Neural cell (in vitro differentiated cells): ENCODE measurements at regions not wholly inside any gene's neighbourhood (a gene's known extent, or its start where the extent isn't known, plus 50 kb on each side); places are given as distances from the start of the nearest gene placed in this dataset.

ENCODE experiments used
- EP300 ChIP-seq: fragments of 450-650 bp; conservative IDR thresholded peaks from 2 replicates; pipeline ENCODE4 v1.6.1; 2014; ENCODE audit warnings: antibody characterized with exemption, mild to moderate bottlenecking, moderate library complexity; ENCODE audit not compliant: poor library complexity, severe bottlenecking
- EZH2 ChIP-seq: fragments of 200-600, 300-800 bp; shearing (Covaris generic), sonication (generic); IDR thresholded peaks from 2 replicates; pipeline ENCODE4 v1.6.1; 2014; ENCODE audit warnings: antibody characterized with exemption, low read length, borderline replicate concordance, mild to moderate bottlenecking; ENCODE audit not compliant: insufficient read depth, poor library complexity, severe bottlenecking
- MXI1 ChIP-seq: fragments of 450-650 bp; conservative IDR thresholded peaks from 2 replicates; pipeline ENCODE4 v1.6.1; 2014; ENCODE audit warnings: antibody characterized with exemption, mild to moderate bottlenecking; ENCODE audit not compliant: poor library complexity, severe bottlenecking
- POLR2AphosphoS5 ChIP-seq: IDR thresholded peaks from 2 replicates; pipeline ENCODE4 v1.6.1; 2012
- RAD21 ChIP-seq: fragments of 450-650 bp; conservative IDR thresholded peaks from 2 replicates; pipeline ENCODE4 v1.6.1; 2014; ENCODE audit warnings: antibody characterized with exemption, mild to moderate bottlenecking, moderate library complexity
- SMC3 ChIP-seq: fragments of 450-650 bp; conservative IDR thresholded peaks from 2 replicates; pipeline ENCODE4 v1.6.1; 2014; ENCODE audit warnings: antibody characterized with exemption, mild to moderate bottlenecking, moderate library complexity; ENCODE audit not compliant: poor library complexity
- TAF1 ChIP-seq: IDR thresholded peaks from 2 replicates; pipeline ENCODE4 v1.6.1; 2012; ENCODE audit warnings: low read depth
- TF ChIP-seq, protein P1 (sequence below): fragments of 450-650 bp; IDR thresholded peaks from 2 replicates; pipeline ENCODE4 v1.5.1; 2014; ENCODE audit warnings: antibody characterized with exemption, mild to moderate bottlenecking, moderate library complexity; ENCODE audit not compliant: poor library complexity, severe bottlenecking

DNA sequence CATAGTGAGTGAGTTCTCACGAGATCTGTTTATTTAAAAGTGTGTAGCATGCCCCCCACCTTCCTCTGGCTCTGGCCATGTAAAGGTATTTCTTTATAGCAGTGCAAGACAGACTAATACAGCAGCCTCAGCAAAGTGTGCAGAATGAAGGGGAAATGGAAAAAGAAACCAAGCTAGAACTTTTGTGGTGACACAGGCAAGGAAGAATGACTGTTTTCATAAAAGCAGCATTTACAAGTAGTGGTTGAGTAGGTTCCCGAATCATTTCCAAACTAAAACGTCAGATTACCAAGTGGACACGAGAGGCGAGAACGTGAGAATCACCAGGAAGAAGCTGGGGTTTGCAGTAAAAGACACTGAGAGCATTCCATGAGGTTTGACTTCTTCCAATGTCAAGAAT lies 100.2 kb upstream of the AKAP13 start:
- TF ChIP-seq, protein P1, sequence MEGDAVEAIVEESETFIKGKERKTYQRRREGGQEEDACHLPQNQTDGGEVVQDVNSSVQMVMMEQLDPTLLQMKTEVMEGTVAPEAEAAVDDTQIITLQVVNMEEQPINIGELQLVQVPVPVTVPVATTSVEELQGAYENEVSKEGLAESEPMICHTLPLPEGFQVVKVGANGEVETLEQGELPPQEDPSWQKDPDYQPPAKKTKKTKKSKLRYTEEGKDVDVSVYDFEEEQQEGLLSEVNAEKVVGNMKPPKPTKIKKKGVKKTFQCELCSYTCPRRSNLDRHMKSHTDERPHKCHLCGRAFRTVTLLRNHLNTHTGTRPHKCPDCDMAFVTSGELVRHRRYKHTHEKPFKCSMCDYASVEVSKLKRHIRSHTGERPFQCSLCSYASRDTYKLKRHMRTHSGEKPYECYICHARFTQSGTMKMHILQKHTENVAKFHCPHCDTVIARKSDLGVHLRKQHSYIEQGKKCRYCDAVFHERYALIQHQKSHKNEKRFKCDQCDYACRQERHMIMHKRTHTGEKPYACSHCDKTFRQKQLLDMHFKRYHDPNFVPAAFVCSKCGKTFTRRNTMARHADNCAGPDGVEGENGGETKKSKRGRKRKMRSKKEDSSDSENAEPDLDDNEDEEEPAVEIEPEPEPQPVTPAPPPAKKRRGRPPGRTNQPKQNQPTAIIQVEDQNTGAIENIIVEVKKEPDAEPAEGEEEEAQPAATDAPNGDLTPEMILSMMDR = no peak
- TF ChIP-seq POLR2AphosphoS5 (no peak), MXI1 (no peak), EZH2 (no peak), RAD21 (no peak), EP300 (no peak), TAF1 (no peak), SMC3 (no peak)
